HCT116 (cell line): ENCODE measurements at regions not wholly inside any gene's neighbourhood (a gene's known extent, or its start where the extent isn't known, plus 50 kb on each side); places are given as distances from the start of the nearest gene placed in this dataset.

Experiments used
- EZH2 ChIP-seq: fragments of 200-600 bp; sonication (generic); IDR thresholded peaks from 2 replicates; pipeline ENCODE4 v1.6.1; 2017; ENCODE audit warnings: antibody characterized with exemption, mixed run types
- EZH2phosphoT487 ChIP-seq: fragments of 200-600 bp; IDR thresholded peaks from 2 replicates; pipeline ENCODE4 v1.6.1; 2018; ENCODE audit warnings: antibody characterized with exemption, borderline replicate concordance
- JUND ChIP-seq: IDR thresholded peaks from 2 replicates; pipeline ENCODE4 v1.6.1; 2012
- POLR2AphosphoS5 ChIP-seq: IDR thresholded peaks from 2 replicates; pipeline ENCODE4 v1.6.1; 2011; ENCODE audit warnings: mild to moderate bottlenecking, low read depth, low read length, moderate library complexity
- RAD21 ChIP-seq: IDR thresholded peaks from 2 replicates; pipeline ENCODE4 v1.6.1; 2012; ENCODE audit warnings: low read depth, mild to moderate bottlenecking
- SIN3A ChIP-seq: IDR thresholded peaks from 2 replicates; pipeline ENCODE4 v1.6.1; 2012; ENCODE audit warnings: low read depth
- SRF ChIP-seq: IDR thresholded peaks from 2 replicates; pipeline ENCODE4 v1.6.1; 2012; ENCODE audit warnings: low read depth
- TCF7L2 ChIP-seq: IDR thresholded peaks from 2 replicates; pipeline ENCODE4 v1.7.0; 2011; ENCODE audit warnings: borderline replicate concordance, inconsistent platforms; ENCODE audit not compliant: insufficient read depth, insufficient read length; ENCODE audit errors: extremely low read depth
- YY1 ChIP-seq: IDR thresholded peaks from 2 replicates; pipeline ENCODE4 v1.6.1; 2011; ENCODE audit warnings: low read length, low read depth, moderate library complexity, mild to moderate bottlenecking; ENCODE audit not compliant: insufficient replicate concordance; ENCODE audit errors: extremely low read depth
- TF ChIP-seq, protein P1 (sequence below), 3 experiments: fragments of 200-600 bp in 1 of 3; sonication (generic) in 1 of 3; IDR thresholded peaks in 2 of 3; conservative IDR thresholded peaks in 1 of 3; 2 replicates each; pipeline ENCODE4 v1.5.1; 2012 to 2017; ENCODE audit warnings: low read depth in 2 of 3, low read length in 2 of 3, antibody characterized with exemption in 1 of 3, borderline replicate concordance in 1 of 3, control low read depth in 1 of 3, mild to moderate bottlenecking in 1 of 3, mixed read lengths in 1 of 3, mixed run types in 1 of 3, moderate library complexity in 1 of 3; ENCODE audit not compliant: insufficient read depth in 1 of 3
- TF ChIP-seq, protein P2 (sequence below): IDR thresholded peaks from 2 replicates; pipeline ENCODE4 v1.6.1; 2012; ENCODE audit warnings: low read depth
- TF ChIP-seq, protein P3 (sequence below): IDR thresholded peaks from 2 replicates; pipeline ENCODE4 v1.6.1; 2011; ENCODE audit warnings: mild to moderate bottlenecking, low read length, moderate library complexity; ENCODE audit not compliant: insufficient replicate concordance; ENCODE audit errors: extremely low read depth

DNA sequence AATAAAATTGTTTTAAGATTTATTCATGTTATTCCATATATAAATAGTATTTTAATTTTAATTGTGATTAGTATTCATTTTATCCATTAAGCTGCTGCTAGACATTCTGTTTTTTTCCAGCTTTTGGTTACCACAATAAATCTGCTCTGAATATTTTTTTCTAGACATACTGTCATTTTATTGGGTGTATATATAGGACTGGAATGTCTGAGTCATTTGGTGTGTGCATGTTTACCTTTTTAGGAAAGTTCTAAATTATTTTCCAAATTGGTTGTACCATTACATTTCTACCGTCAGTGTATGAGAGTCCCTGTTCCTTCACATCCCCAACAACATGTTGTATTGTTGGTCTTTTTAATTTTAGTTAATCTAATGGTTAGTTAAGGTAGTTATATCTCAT lies 1138.1 kb downstream of the REEP3 start:
- TF ChIP-seq POLR2AphosphoS5 (no peak), SIN3A (no peak), JUND (no peak), SRF (no peak), EZH2 (no peak), YY1 (no peak), EZH2phosphoT487 (no peak), TCF7L2 (no peak), RAD21 (no peak)
- TF ChIP-seq, protein P1, sequence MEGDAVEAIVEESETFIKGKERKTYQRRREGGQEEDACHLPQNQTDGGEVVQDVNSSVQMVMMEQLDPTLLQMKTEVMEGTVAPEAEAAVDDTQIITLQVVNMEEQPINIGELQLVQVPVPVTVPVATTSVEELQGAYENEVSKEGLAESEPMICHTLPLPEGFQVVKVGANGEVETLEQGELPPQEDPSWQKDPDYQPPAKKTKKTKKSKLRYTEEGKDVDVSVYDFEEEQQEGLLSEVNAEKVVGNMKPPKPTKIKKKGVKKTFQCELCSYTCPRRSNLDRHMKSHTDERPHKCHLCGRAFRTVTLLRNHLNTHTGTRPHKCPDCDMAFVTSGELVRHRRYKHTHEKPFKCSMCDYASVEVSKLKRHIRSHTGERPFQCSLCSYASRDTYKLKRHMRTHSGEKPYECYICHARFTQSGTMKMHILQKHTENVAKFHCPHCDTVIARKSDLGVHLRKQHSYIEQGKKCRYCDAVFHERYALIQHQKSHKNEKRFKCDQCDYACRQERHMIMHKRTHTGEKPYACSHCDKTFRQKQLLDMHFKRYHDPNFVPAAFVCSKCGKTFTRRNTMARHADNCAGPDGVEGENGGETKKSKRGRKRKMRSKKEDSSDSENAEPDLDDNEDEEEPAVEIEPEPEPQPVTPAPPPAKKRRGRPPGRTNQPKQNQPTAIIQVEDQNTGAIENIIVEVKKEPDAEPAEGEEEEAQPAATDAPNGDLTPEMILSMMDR (IDR thresholded peaks at IDR 0.05 in 2 of 3, conservative IDR thresholded peaks at IDR 0.05 in 1 of 3; ENCODE audit: borderline replicate concordance in 1 of 3, insufficient read depth in 1 of 3, low read depth in 2 of 3, low read length in 2 of 3) = no peak
- TF ChIP-seq, protein P2, sequence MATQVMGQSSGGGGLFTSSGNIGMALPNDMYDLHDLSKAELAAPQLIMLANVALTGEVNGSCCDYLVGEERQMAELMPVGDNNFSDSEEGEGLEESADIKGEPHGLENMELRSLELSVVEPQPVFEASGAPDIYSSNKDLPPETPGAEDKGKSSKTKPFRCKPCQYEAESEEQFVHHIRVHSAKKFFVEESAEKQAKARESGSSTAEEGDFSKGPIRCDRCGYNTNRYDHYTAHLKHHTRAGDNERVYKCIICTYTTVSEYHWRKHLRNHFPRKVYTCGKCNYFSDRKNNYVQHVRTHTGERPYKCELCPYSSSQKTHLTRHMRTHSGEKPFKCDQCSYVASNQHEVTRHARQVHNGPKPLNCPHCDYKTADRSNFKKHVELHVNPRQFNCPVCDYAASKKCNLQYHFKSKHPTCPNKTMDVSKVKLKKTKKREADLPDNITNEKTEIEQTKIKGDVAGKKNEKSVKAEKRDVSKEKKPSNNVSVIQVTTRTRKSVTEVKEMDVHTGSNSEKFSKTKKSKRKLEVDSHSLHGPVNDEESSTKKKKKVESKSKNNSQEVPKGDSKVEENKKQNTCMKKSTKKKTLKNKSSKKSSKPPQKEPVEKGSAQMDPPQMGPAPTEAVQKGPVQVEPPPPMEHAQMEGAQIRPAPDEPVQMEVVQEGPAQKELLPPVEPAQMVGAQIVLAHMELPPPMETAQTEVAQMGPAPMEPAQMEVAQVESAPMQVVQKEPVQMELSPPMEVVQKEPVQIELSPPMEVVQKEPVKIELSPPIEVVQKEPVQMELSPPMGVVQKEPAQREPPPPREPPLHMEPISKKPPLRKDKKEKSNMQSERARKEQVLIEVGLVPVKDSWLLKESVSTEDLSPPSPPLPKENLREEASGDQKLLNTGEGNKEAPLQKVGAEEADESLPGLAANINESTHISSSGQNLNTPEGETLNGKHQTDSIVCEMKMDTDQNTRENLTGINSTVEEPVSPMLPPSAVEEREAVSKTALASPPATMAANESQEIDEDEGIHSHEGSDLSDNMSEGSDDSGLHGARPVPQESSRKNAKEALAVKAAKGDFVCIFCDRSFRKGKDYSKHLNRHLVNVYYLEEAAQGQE = no peak
- TF ChIP-seq, protein P3, sequence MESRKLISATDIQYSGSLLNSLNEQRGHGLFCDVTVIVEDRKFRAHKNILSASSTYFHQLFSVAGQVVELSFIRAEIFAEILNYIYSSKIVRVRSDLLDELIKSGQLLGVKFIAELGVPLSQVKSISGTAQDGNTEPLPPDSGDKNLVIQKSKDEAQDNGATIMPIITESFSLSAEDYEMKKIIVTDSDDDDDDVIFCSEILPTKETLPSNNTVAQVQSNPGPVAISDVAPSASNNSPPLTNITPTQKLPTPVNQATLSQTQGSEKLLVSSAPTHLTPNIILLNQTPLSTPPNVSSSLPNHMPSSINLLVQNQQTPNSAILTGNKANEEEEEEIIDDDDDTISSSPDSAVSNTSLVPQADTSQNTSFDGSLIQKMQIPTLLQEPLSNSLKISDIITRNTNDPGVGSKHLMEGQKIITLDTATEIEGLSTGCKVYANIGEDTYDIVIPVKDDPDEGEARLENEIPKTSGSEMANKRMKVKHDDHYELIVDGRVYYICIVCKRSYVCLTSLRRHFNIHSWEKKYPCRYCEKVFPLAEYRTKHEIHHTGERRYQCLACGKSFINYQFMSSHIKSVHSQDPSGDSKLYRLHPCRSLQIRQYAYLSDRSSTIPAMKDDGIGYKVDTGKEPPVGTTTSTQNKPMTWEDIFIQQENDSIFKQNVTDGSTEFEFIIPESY = no peak
